ENCODE measurements at regions not wholly inside any gene's neighbourhood (a gene's known extent, or its start where the extent isn't known, plus 50 kb on each side); places are given as distances from the start of the nearest gene placed in this dataset.
"Not testable (repeated sequence)": the region's sequence is repeated elsewhere in the genome, so short reads cannot be mapped to it uniquely, and the experiment has no call there.

DNA sequence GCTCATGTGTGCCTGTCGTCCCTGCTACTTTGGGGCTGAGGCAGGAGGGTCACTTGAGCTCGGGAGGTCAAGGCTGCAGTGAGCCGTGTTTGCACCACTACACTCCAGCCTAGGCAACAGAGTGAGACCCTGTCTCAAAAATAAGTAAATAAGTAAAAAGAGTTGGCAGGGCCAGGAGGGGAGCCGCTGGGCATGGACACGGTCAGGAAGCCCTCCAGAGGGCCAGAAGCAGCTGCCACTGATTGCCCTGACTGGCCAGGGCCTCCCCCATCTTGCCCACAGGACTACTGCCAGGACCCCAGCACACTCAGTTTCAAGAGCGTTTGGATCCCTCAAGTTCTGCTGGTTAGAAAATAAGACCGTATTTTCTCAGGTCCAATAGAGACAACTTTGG is 112.2 kb upstream of the IPO9 start:
- Mint-ChIP-seq H3K9me3 (no peaks in the 10 kb centered on the region), H3K36me3 (no peaks in the 10 kb centered on the region), H3K27ac (no peak overlapping the region)
- ATAC-seq (no peak), DNase-seq (ENCODE audit: low spot score in 2 of 2) (no peak)

- H3K9me3 Mint-ChIP-seq: no peaks in the 10 kb centered on the region
- no peaks in the 10 kb centered on the region for H3K36me3 Mint-ChIP-seq
- H3K27ac Mint-ChIP-seq: no peak overlapping the region
- ATAC-seq (no peak), DNase-seq (ENCODE audit: low spot score in 2 of 2) (no peak)
Measured at GRCh38 chr1:201717286-201717685, 111.7 kb upstream of the IPO9 start.

- ATAC-seq (no peak), DNase-seq (ENCODE audit: low spot score in 2 of 2) (no peak)
- no peaks in the 10 kb centered on the region for H3K36me3 Mint-ChIP-seq
- no peak overlapping the region for H3K27ac Mint-ChIP-seq
- H3K9me3 Mint-ChIP-seq: no peaks in the 10 kb centered on the region
Measured at GRCh38 chr1:201718346-201719202, 110.4 kb upstream of the IPO9 start.

DNA sequence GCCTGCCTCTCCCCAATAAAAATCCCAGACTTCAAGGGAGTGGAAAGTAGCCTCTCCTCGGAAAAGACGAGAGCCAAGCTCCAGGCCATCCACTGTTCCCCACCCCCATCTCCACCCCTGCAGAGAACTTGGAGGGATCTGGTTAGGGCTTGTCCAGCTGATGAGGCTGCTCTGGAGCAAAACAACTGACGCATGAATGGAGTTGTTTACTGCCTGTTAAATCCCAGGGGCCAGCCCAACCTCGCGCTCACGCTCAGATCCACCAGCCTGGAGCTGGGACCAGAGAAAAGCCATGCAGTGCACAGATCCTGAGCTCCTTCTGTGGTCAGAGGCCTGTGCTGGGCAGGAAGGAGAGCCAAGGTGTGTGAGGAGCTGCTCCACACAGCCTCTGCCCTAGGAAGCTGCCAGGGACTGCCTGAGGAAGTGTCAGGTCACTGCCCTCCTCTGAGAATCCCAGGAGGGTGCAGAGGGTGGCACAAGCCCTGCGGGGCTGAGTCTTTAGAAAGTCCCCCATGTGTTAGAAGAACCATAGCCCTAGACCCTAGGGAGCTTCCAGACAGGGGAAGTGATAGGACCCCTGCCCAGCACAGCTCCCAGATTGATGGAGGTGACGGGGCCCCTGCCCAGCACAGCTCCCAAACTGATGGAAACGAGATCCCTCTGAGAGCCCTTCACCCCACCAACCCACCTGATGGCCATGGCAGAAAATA is 109.0 kb upstream of the IPO9 start:
- no peaks in the 10 kb centered on the region for H3K9me3 Mint-ChIP-seq
- no peak for DNase-seq (ENCODE audit: low spot score in 2 of 2)
- peak overlapping the region in 1 of 2 donors; percentile 72 for H3K27ac Mint-ChIP-seq
- ATAC-seq: no peak
- H3K36me3 Mint-ChIP-seq: no peaks in the 10 kb centered on the region

DNA sequence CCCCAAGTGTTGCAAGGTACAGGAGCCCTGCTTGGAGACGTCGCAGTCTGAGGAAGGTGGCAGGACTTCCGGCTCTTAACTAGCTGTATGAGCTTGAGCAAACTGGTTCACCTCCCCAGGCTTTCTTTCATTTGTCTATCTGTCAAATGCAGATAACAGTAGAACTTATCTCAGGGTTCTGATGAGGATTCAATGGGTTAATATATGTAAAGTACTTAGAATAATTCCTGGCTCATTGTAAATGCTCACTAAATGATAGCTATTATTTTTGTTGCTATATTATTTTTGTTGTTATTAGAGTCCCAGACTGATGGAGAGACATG is 108.5 kb upstream of the IPO9 start:
- no peaks in the 10 kb centered on the region for H3K36me3 Mint-ChIP-seq
- ATAC-seq (no peak), DNase-seq (ENCODE audit: low spot score in 2 of 2) (no peak)
- no peaks in the 10 kb centered on the region for H3K9me3 Mint-ChIP-seq
- no peak overlapping the region for H3K27ac Mint-ChIP-seq

- DNase-seq (ENCODE audit: low spot score in 2 of 2) (no peak), ATAC-seq (no peak)
- no peaks in the 10 kb centered on the region for H3K9me3 Mint-ChIP-seq
- no peaks in the 10 kb centered on the region for H3K36me3 Mint-ChIP-seq
- H3K27ac Mint-ChIP-seq: peak overlapping the region in 1 of 2 donors; percentile 22
Measured at GRCh38 chr1:201721082-201722049, 107.6 kb upstream of the IPO9 start.

DNA sequence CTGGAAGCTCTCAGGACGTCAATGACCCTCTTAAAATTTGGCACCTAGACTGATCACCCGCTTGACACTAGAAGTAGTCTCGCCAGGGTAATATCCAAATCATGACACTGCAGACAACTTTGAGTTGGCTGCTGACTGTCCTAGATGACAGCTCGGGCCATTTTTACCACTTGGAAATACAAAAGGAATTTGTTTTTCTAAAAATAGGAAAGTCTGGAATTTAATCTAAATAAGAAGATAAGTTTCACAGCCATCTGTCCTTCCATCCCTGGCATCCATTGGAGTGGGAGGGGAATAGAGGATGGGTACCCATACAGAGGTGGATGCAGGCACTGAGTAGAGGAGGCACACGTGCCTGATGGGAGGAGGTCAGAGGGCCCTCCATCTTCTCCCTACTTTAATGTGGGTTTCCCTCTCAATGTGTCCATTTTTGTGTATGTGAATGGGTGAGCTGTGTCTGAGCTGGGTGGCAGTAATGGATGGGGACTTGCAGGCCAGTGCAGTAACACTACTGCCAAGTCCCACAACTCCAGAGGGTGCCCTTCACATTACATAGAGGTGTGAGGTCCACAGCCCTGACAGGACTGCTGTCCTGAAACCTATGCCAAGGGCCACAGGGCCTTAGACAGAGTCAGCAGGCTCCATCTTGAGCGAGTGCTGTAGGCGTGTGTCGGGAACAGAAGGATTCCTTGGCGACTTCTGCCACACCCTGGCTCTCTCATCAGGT is 104.8 kb upstream of the IPO9 start:
- Mint-ChIP-seq H3K27ac (no peak overlapping the region), H3K36me3 (no peaks in the 10 kb centered on the region), H3K9me3 (no peaks in the 10 kb centered on the region)
- ATAC-seq (no peak), DNase-seq (ENCODE audit: low spot score in 2 of 2) (no peak)

GRCh38 chr1:201724766-201725118 is 104.2 kb upstream of the IPO9 start:
- no peaks in the 10 kb centered on the region for H3K9me3 Mint-ChIP-seq
- ATAC-seq (no peak), DNase-seq (ENCODE audit: low spot score in 2 of 2) (no peak)
- no peaks in the 10 kb centered on the region for H3K36me3 Mint-ChIP-seq
- H3K27ac Mint-ChIP-seq: peak overlapping the region in 1 of 2 donors; percentile 72

- Mint-ChIP-seq H3K36me3 (no peaks in the 10 kb centered on the region), H3K27ac (no peak overlapping the region), H3K9me3 (no peaks in the 10 kb centered on the region)
- ATAC-seq (no peak), DNase-seq (ENCODE audit: low spot score in 2 of 2) (no peak)
Measured at GRCh38 chr1:201726700-201727099, 102.3 kb upstream of the IPO9 start.

DNA sequence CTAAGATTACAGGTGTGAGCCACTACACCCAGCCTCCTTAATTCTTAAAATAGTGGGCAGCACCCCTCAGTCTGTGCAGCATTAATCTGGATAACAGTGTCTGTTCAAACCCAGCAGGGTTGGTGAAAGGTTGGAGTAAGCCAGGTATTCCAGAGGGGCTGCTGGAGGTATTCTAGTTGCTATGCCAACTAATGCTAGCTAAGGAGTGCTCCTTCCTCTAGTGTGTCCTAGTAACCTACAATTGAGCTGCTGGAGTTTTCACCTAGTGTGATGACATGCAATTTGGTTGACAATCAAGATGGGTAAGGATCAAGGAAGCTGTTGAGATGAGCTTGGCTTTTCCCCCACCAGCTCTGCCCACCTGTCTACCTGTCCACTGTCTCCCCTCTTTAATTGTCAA is 100.2 kb upstream of the IPO9 start:
- no peak for ATAC-seq
- no peak overlapping the region for H3K27ac Mint-ChIP-seq

GRCh38 chr1:201729973-201730608 is 98.9 kb upstream of the IPO9 start:
- no peak for DNase-seq (ENCODE audit: low spot score in 2 of 2)
- Mint-ChIP-seq H3K9me3 (no peaks in the 10 kb centered on the region), H3K36me3 (no peaks in the 10 kb centered on the region), H3K27ac (no peak overlapping the region)
- no peak for ATAC-seq

More for the DNA sequence above, 100.2 kb upstream of the IPO9 start:
- DNase-seq (ENCODE audit: low spot score in 2 of 2): no peak
- Mint-ChIP-seq H3K36me3 (no peaks in the 10 kb centered on the region), H3K9me3 (no peaks in the 10 kb centered on the region)

- H3K36me3 Mint-ChIP-seq: no peaks in the 10 kb centered on the region
- H3K9me3 Mint-ChIP-seq: no peaks in the 10 kb centered on the region
- ATAC-seq (no peak), DNase-seq (ENCODE audit: low spot score in 2 of 2) (no peak)
- H3K27ac Mint-ChIP-seq: no peak overlapping the region
Measured at GRCh38 chr1:201730611-201731010, 98.3 kb upstream of the IPO9 start.

GRCh38 chr1:201731142-201731541 is 97.8 kb upstream of the IPO9 start:
- ATAC-seq (no peak), DNase-seq (ENCODE audit: low spot score in 2 of 2) (no peak)
- no peak overlapping the region for H3K27ac Mint-ChIP-seq
- H3K36me3 Mint-ChIP-seq: no peaks in the 10 kb centered on the region
- no peaks in the 10 kb centered on the region for H3K9me3 Mint-ChIP-seq

DNA sequence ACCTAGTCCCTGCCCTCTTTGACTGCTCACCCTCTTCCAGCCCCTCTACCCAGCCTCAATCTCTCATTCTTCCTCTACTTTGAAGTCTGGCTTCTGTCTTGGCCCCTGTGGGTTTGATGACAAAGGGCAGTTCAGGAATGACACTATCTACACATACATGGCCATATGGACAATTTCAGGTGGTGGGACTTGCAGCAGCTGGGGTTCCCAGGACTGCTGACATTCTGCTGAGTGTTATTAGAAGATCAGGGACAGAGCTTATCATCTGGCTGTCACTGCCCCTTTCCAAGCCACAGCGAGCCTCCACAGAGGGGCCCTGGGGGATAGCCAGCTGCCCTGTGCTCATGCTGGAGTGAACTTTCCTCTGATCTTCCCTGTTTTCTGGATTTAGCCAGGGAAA is 97.4 kb upstream of the IPO9 start:
- DNase-seq (ENCODE audit: low spot score in 2 of 2) (no peak), ATAC-seq (no peak)
- Mint-ChIP-seq H3K36me3 (no peaks in the 10 kb centered on the region), H3K9me3 (no peaks in the 10 kb centered on the region), H3K27ac (peak overlapping the region in 1 of 2 donors; percentile 0)

DNA sequence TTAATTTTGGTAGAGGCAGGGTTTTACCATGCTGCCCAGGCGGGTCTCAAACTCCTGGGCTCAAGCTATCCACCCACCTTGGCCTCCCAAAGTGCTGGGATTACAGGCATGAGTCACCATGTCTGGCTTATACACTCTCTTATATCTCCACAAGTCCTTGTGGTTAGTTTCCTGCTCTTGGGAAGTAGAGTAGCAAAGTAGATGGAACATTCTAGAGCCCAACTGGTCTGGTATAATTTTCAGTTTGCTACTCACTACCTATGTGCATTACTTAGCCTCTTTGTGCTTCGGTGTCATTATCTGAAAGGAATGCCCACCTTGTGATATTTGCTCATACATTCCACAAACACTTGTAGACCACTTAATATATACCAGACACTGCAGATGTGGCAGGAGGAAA is 96.6 kb upstream of the IPO9 start:
- no peaks in the 10 kb centered on the region for H3K9me3 Mint-ChIP-seq

DNA sequence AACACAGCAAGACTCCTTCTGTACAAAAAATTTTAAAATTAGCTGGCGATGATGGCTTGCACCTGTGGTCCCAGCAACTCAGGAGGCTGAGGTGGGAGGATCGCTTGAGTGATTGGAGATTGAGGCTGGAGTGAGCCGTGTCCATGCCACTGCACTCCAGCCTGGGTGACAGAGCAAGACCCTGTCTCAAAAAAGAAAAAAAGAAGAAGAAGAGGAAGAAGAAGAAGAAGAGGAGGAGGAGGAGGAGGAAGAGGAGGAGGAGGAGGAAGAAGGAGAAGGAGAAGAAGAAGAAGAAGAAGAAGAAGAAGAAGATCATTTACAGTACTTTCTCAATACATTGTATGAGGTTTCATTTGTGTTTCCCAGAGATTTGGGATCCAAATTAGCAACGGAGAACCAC is 94.7 kb upstream of the IPO9 start:
- peak overlapping the region in 1 of 2 donors; percentile 89 for H3K27ac Mint-ChIP-seq
- not testable (repeated sequence) for DNase-seq (ENCODE audit: low spot score in 2 of 2); ATAC-seq; H3K9me3 Mint-ChIP-seq; H3K36me3 Mint-ChIP-seq

More for the DNA sequence above, 96.6 kb upstream of the IPO9 start:
- DNase-seq (ENCODE audit: low spot score in 2 of 2) (no peak), ATAC-seq (no peak)
- no peaks in the 10 kb centered on the region for H3K36me3 Mint-ChIP-seq
- no peak overlapping the region for H3K27ac Mint-ChIP-seq

Measured in activated naive CD4-positive, alpha-beta T cell treated with anti-CD3 and anti-CD28 coated beads, Interleukin-2, amount 50 U/mL, for 72 hours (primary cell).